ENCODE measurements at regions not wholly inside any gene's neighbourhood (a gene's known extent, or its start where the extent isn't known, plus 50 kb on each side); places are given as distances from the start of the nearest gene placed in this dataset.
A peak's percentile ranks its signal among the peaks of the same experiment; 100 is the strongest.
"Not testable (repeated sequence)": the region's sequence is repeated elsewhere in the genome, so short reads cannot be mapped to it uniquely, and the experiment has no call there.

- no peak for DNase-seq
These were observed 58.0 kb upstream of the AHI1 start for GRCh38 chr6:135555550-135555949.

GRCh38 chr6:135557582-135557981 lies 60.0 kb upstream of the AHI1 start:
- no peak for DNase-seq

GRCh38 chr6:135565605-135566004 lies 68.1 kb upstream of the AHI1 start:
- DNase-seq = not testable (repeated sequence)

- no peak for DNase-seq
These were observed 69.0 kb upstream of the AHI1 start for GRCh38 chr6:135566311-135567068.

- no peak for DNase-seq
These were observed 70.0 kb upstream of the AHI1 start for GRCh38 chr6:135567375-135568083.

- DNase-seq = peak; percentile 46
These were observed 70.8 kb upstream of the AHI1 start for GRCh38 chr6:135568379-135568778.

GRCh38 chr6:135572051-135572450 lies 74.5 kb upstream of the AHI1 start:
- DNase-seq = no peak

- no peak for DNase-seq
These were observed 78.1 kb upstream of the AHI1 start for GRCh38 chr6:135575629-135576028.

GRCh38 chr6:135576055-135576454 lies 78.5 kb upstream of the AHI1 start:
- no peak for DNase-seq

GRCh38 chr6:135577059-135577538 lies 79.6 kb upstream of the AHI1 start:
- DNase-seq = no peak

GRCh38 chr6:135578976-135579375 lies 81.4 kb upstream of the AHI1 start:
- DNase-seq = no peak

GRCh38 chr6:135581211-135581610 lies 83.7 kb upstream of the AHI1 start:
- DNase-seq = no peak

GRCh38 chr6:135583256-135583761 lies 85.8 kb upstream of the AHI1 start:
- no peak for DNase-seq

GRCh38 chr6:135586388-135586787 lies 88.8 kb upstream of the AHI1 start:
- DNase-seq = no peak

GRCh38 chr6:135586844-135587243 lies 89.3 kb upstream of the AHI1 start:
- DNase-seq = no peak

- no peak for DNase-seq
These were observed 94.7 kb upstream of the AHI1 start for GRCh38 chr6:135592276-135592675.

GRCh38 chr6:135594000-135594399 lies 96.5 kb upstream of the AHI1 start:
- DNase-seq = no peak

GRCh38 chr6:135600086-135600702 lies 102.7 kb upstream of the AHI1 start:
- DNase-seq = no peak

- DNase-seq = no peak
These were observed 103.4 kb upstream of the AHI1 start for GRCh38 chr6:135600931-135601330.

- DNase-seq = no peak
These were observed 104.3 kb upstream of the AHI1 start for GRCh38 chr6:135601857-135602256.

- DNase-seq = no peak
These were observed 105.7 kb upstream of the AHI1 start for GRCh38 chr6:135603249-135603648.

- no peak for DNase-seq
These were observed 106.7 kb upstream of the AHI1 start for GRCh38 chr6:135604035-135604860.

- no peak for DNase-seq
These were observed 107.8 kb upstream of the AHI1 start for GRCh38 chr6:135605278-135605790.

All from stimulated activated CD4-positive, alpha-beta T cell treated with anti-CD3 and anti-CD28 coated beads, Interleukin-1b, Interleukin-23, amount 100 ng/mL, for 48 hours (primary cell).